ENCODE measurements at regions not wholly inside any gene's neighbourhood (a gene's known extent, or its start where the extent isn't known, plus 50 kb on each side); places are given as distances from the start of the nearest gene placed in this dataset.
"Not testable (repeated sequence)": the region's sequence is repeated elsewhere in the genome, so short reads cannot be mapped to it uniquely, and the experiment has no call there.

- 76 to 78% (median 77%) methylated on average over 1 of the region's 1 CpG for WGBS, 4 donors
- intact Hi-C loops (cut with DNase I) = no loop called here
Observed at GRCh38 chr1:173307845-173308244, 100.7 kb upstream of the TNFSF4 start.

GRCh38 chr1:173314656-173315055, 107.5 kb upstream of the TNFSF4 start:
- Histone ChIP-seq H3K36me3 (replicated peaks in 1 of 2) (no peaks in the 10 kb centered on the region), H3K4me1 (replicated peaks in 1 of 2) (no peaks in the 10 kb centered on the region), H3K9me3 (replicated peaks in 1 of 3) (peaks cover 0 to 6% (median 3%) of the 10 kb centered on the region in 3 donors), H3K4me3 (no peak overlapping the region), H3K27ac (no peak overlapping the region), H3K27me3 (no peaks in the 10 kb centered on the region)
- peak in 1 of 7 donors; percentile 7 for DNase-seq
- 46 to 56% (median 48%) methylated on average over 1 of the region's 1 CpG for WGBS, 4 donors
- intact Hi-C loops (cut with DNase I) = no loop called here
- TF ChIP-seq POLR2A (IDR thresholded peaks at IDR 0.05) (no peak), CTCF (IDR thresholded peaks at IDR 0.05) (no peak)

More at GRCh38 chr1:173307845-173308244, 100.7 kb upstream of the TNFSF4 start:
- H3K27ac ChIP-seq = no peak overlapping the region
- H3K9me3 ChIP-seq (replicated peaks in 1 of 3) = peaks cover 0 to 12% (median 3%) of the 10 kb centered on the region in 3 donors
- H3K4me3 ChIP-seq = no peak overlapping the region
- no peak for TF ChIP-seq POLR2A (IDR thresholded peaks at IDR 0.05)
- TF ChIP-seq CTCF (IDR thresholded peaks at IDR 0.05) = no peak
- no peaks in the 10 kb centered on the region for H3K27me3 ChIP-seq
- DNase-seq = no peak
- H3K36me3 ChIP-seq (replicated peaks in 1 of 2) = no peaks in the 10 kb centered on the region
- H3K4me1 ChIP-seq (replicated peaks in 1 of 2) = peaks cover 0 to 8% of the 10 kb centered on the region in 2 donors

GRCh38 chr1:173315296-173315695, 108.2 kb upstream of the TNFSF4 start:
- no peaks in the 10 kb centered on the region for H3K9me3 ChIP-seq (replicated peaks in 1 of 3)
- intact Hi-C loops (cut with DNase I) = no loop called here
- no peaks in the 10 kb centered on the region for H3K27me3 ChIP-seq
- no peak overlapping the region for H3K4me3 ChIP-seq
- H3K4me1 ChIP-seq (replicated peaks in 1 of 2) = no peaks in the 10 kb centered on the region
- 76 to 81% (median 77%) methylated on average over 3 of the region's 3 CpGs for WGBS, 4 donors
- H3K36me3 ChIP-seq (replicated peaks in 1 of 2) = no peaks in the 10 kb centered on the region
- no peak overlapping the region for H3K27ac ChIP-seq
- no peak for DNase-seq
- TF ChIP-seq POLR2A (IDR thresholded peaks at IDR 0.05) = no peak
- no peak for TF ChIP-seq CTCF (IDR thresholded peaks at IDR 0.05)

- no peak overlapping the region for H3K27ac ChIP-seq
- WGBS, 4 donors = 96 to 100% (median 98%) methylated on average over 1 to 2 of the region's 2 CpGs
- intact Hi-C loops (cut with DNase I) = no loop called here
- H3K27me3 ChIP-seq = no peaks in the 10 kb centered on the region
- no peaks in the 10 kb centered on the region for H3K9me3 ChIP-seq (replicated peaks in 1 of 3)
- H3K4me3 ChIP-seq = no peak overlapping the region
- TF ChIP-seq POLR2A (IDR thresholded peaks at IDR 0.05) (no peak), CTCF (IDR thresholded peaks at IDR 0.05) (no peak)
- H3K36me3 ChIP-seq (replicated peaks in 1 of 2) = no peaks in the 10 kb centered on the region
- no peak for DNase-seq
- H3K4me1 ChIP-seq (replicated peaks in 1 of 2) = no peaks in the 10 kb centered on the region
Observed at GRCh38 chr1:173318788-173319187, 111.7 kb upstream of the TNFSF4 start.

GRCh38 chr1:173324352-173324751, 117.2 kb upstream of the TNFSF4 start:
- H3K27ac ChIP-seq; intact Hi-C loops (cut with DNase I); H3K4me1 ChIP-seq (replicated peaks in 1 of 2); H3K27me3 ChIP-seq; DNase-seq; H3K36me3 ChIP-seq (replicated peaks in 1 of 2); H3K9me3 ChIP-seq (replicated peaks in 1 of 3); H3K4me3 ChIP-seq: not testable (repeated sequence)
- 88 to 98% (median 96%) methylated on average over 2 of the region's 2 CpGs for WGBS, 4 donors

- H3K36me3 ChIP-seq (replicated peaks in 1 of 2); DNase-seq; intact Hi-C loops (cut with DNase I); H3K27ac ChIP-seq; H3K9me3 ChIP-seq (replicated peaks in 1 of 3); H3K4me3 ChIP-seq; H3K27me3 ChIP-seq: not testable (repeated sequence)
- WGBS, 4 donors = 85 to 91% (median 89%) methylated on average over 3 of the region's 3 CpGs
- H3K4me1 ChIP-seq (replicated peaks in 1 of 2) = peaks cover 18% of the 10 kb centered on the region in 2 donors
Observed at GRCh38 chr1:173327987-173328386, 120.9 kb upstream of the TNFSF4 start.

Data from adrenal gland (tissue), 9 donors.